PC-9 (cell line): ENCODE measurements at regions not wholly inside any gene's neighbourhood (a gene's known extent, or its start where the extent isn't known, plus 50 kb on each side); places are given as distances from the start of the nearest gene placed in this dataset.

Experiments used
- BruUV-seq: library from RNA; stranded (reverse); fragments of 400-500 nt; replicated peaks from 2 replicates; lab custom pipeline; 2021; lab: Mats Ljungman, UMichigan
- CTCF ChIA-PET: fragments of 300-600 bp; sonication (Branson Sonifier 250); formaldehyde crosslinking; loops from one replicate; lab custom pipeline; 2022; ENCODE audit warnings: antibody characterized with exemption; lab: Charles Lee
- POLR2A ChIA-PET: fragments of 300-600 bp; sonication (Branson Sonifier 250); formaldehyde crosslinking; loops from one replicate; lab custom pipeline; 2022; ENCODE audit warnings: antibody characterized with exemption; ENCODE audit not compliant: unreplicated experiment; lab: Charles Lee
- DNase-seq, 2 experiments: peaks; one replicate each; pipeline versions ENCODE4 v3.0.0 to v3.0.0-alpha.2; 2015 to 2022; ENCODE audit warnings: mixed read lengths in 1 of 2
- H2AFZ ChIP-seq: fragments of 200-600 bp; sonication (generic); 2 replicates; pipeline ENCODE4 v1.8.1; 2017; ENCODE audit warnings: antibody characterized with exemption
- H3F3A ChIP-seq: fragments of 200-600 bp; sonication (generic); 2 replicates; pipeline ENCODE4 v1.8.1; 2017; ENCODE audit warnings: antibody characterized with exemption, mild to moderate bottlenecking, low read depth; ENCODE audit not compliant: insufficient read depth
- H3K27ac ChIP-seq: fragments of 200-600 bp; sonication (generic); 2 replicates; pipeline ENCODE4 v1.6.1; 2016; ENCODE audit warnings: mixed run types
- H3K27me3 ChIP-seq: fragments of 200-600 bp; sonication (generic); 2 replicates; pipeline ENCODE4 v1.6.1; 2016; ENCODE audit warnings: low read depth, mixed run types; ENCODE audit not compliant: insufficient read depth
- H3K36me3 ChIP-seq: fragments of 200-600 bp; sonication (generic); 2 replicates; pipeline ENCODE4 v1.6.1; 2016; ENCODE audit warnings: low read depth, mixed run types
- H3K4me1 ChIP-seq: fragments of 200-600 bp; sonication (generic); replicated peaks from 2 replicates; pipeline ENCODE4 v1.6.1; 2016; ENCODE audit warnings: mixed run types; ENCODE audit not compliant: insufficient read depth
- H3K4me2 ChIP-seq: fragments of 200-600 bp; sonication (generic); 2 replicates; pipeline ENCODE4 v1.6.1; 2017; ENCODE audit warnings: mixed run types
- H3K4me3 ChIP-seq: fragments of 200-600 bp; sonication (generic); 2 replicates; pipeline ENCODE4 v1.6.1; 2016; ENCODE audit warnings: mixed run types
- H3K79me2 ChIP-seq: fragments of 200-600 bp; sonication (generic); 2 replicates; pipeline ENCODE4 v1.6.1; 2017; ENCODE audit warnings: low read depth, mixed run types
- H3K9me2 ChIP-seq: fragments of 200-600 bp; sonication (generic); 2 replicates; pipeline ENCODE4 v1.8.1; 2017; ENCODE audit warnings: mild to moderate bottlenecking; ENCODE audit not compliant: insufficient read depth
- H3K9me3 ChIP-seq: fragments of 200-600 bp; sonication (generic); 2 replicates; pipeline ENCODE4 v1.8.1; 2016; ENCODE audit warnings: low read depth; ENCODE audit not compliant: insufficient read depth
- H4K20me1 ChIP-seq: fragments of 200-600 bp; sonication (generic); 2 replicates; pipeline ENCODE4 v1.8.1; 2017; ENCODE audit not compliant: insufficient read depth
- EZH2 ChIP-seq: fragments of 200-600 bp; sonication (generic); IDR thresholded peaks from 2 replicates; pipeline ENCODE4 v1.8.0; 2017; ENCODE audit warnings: antibody characterized with exemption, low read depth
- intact Hi-C: fragments of 100-400 bp; cut with micrococcal nuclease; formaldehyde crosslinking; loops from one replicate; pipeline ENCODE4 v1.10.0; 2022; ENCODE audit not compliant: unreplicated experiment
- TF ChIP-seq, protein P1 (sequence below): fragments of 200-600 bp; sonication (generic); conservative IDR thresholded peaks from 2 replicates; pipeline ENCODE4 v1.6.1; 2017; ENCODE audit warnings: mixed run types, antibody characterized with exemption, mild to moderate bottlenecking, moderate library complexity

GRCh38 chr2:67917332-67918054, 145.3 kb downstream of the C1D start:
- H2AFZ ChIP-seq, result peak overlapping the region; percentile 17; the same call in 1 of the 2 replicates
- H3K9me3 ChIP-seq, result no peaks in the 10 kb centered on the region
- no peak overlapping the region for H3K27ac ChIP-seq
- H3K4me2 ChIP-seq, result no peak overlapping the region
- H3K4me3 ChIP-seq, result no peak overlapping the region
- no TSS peak for BruUV-seq
- peaks cover 9% of the 10 kb centered on the region; the same call in 1 of the 2 replicates for H3K4me1 ChIP-seq
- H3K36me3 ChIP-seq, result no peaks in the 10 kb centered on the region
- H3F3A ChIP-seq, result no peaks in the 10 kb centered on the region; the same call in 1 of the 2 replicates
- H3K9me2 ChIP-seq, result no peaks in the 10 kb centered on the region
- H3K79me2 ChIP-seq, result no peaks in the 10 kb centered on the region
- no peaks in the 10 kb centered on the region for H3K27me3 ChIP-seq
- no peak for TF ChIP-seq EZH2
- TF ChIP-seq, protein P1, sequence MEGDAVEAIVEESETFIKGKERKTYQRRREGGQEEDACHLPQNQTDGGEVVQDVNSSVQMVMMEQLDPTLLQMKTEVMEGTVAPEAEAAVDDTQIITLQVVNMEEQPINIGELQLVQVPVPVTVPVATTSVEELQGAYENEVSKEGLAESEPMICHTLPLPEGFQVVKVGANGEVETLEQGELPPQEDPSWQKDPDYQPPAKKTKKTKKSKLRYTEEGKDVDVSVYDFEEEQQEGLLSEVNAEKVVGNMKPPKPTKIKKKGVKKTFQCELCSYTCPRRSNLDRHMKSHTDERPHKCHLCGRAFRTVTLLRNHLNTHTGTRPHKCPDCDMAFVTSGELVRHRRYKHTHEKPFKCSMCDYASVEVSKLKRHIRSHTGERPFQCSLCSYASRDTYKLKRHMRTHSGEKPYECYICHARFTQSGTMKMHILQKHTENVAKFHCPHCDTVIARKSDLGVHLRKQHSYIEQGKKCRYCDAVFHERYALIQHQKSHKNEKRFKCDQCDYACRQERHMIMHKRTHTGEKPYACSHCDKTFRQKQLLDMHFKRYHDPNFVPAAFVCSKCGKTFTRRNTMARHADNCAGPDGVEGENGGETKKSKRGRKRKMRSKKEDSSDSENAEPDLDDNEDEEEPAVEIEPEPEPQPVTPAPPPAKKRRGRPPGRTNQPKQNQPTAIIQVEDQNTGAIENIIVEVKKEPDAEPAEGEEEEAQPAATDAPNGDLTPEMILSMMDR, result no peak
- intact Hi-C loops, result no loop called here
- ChIA-PET POLR2A (no interaction called here), CTCF (interaction anchor here (0.5 kb wide), 1 partner anchor 792 kb away, joined by 3 read pairs; no protein-coding TSS in a partner anchor)
- DNase-seq, result no peak
- no peaks in the 10 kb centered on the region for H4K20me1 ChIP-seq

- no peak for TF ChIP-seq EZH2
- TF ChIP-seq, protein P1, result no peak
- no peak overlapping the region for H3K4me2 ChIP-seq
- intact Hi-C loops, result no loop called here
- ChIA-PET CTCF (no interaction called here), POLR2A (no interaction called here)
- H3K9me3 ChIP-seq, result no peaks in the 10 kb centered on the region
- no peaks in the 10 kb centered on the region for H3K79me2 ChIP-seq
- no peaks in the 10 kb centered on the region; the same call in 1 of the 2 replicates for H3F3A ChIP-seq
- H3K4me3 ChIP-seq, result no peak overlapping the region
- H3K27ac ChIP-seq, result no peak overlapping the region
- H4K20me1 ChIP-seq, result no peaks in the 10 kb centered on the region
- no peak for DNase-seq
- no peaks in the 10 kb centered on the region for H3K9me2 ChIP-seq
- H2AFZ ChIP-seq, result no peak overlapping the region
- BruUV-seq, result no TSS peak
- H3K4me1 ChIP-seq, result peaks cover 9% of the 10 kb centered on the region; the same call in 1 of the 2 replicates
- no peaks in the 10 kb centered on the region for H3K36me3 ChIP-seq
- no peaks in the 10 kb centered on the region for H3K27me3 ChIP-seq
Measured at GRCh38 chr2:67918471-67918870, 144.3 kb downstream of the C1D start.

DNA sequence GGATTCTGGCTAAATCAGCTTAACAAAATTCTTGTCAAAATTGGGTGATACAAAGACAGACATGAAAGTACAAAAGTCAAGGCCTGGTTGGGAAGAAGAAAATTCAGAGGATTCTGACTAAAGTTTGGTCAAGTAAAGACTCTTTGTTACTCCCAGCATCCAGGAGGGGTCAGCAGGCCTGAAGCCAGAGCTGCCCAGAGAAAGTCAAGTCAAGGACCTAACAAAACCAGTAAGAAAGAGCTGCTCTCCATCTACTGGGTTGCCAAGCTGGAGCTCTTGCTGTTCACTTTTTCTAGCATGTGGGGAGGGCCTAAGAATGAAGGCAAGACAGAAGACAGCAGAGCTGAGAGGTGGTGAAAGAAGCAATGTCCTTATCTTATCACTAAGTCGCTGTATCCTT, 143.3 kb downstream of the C1D start:
- TF ChIP-seq EZH2, result no peak
- TF ChIP-seq, protein P1, result no peak
- H3K9me3 ChIP-seq, result no peaks in the 10 kb centered on the region
- no peaks in the 10 kb centered on the region for H3K27me3 ChIP-seq
- H3F3A ChIP-seq, result no peaks in the 10 kb centered on the region; the same call in 1 of the 2 replicates
- no peak overlapping the region for H3K4me2 ChIP-seq
- intact Hi-C loops, result no loop called here
- CTCF ChIA-PET, result no interaction called here
- no peak overlapping the region for H3K27ac ChIP-seq
- BruUV-seq, result no TSS peak
- no peak for DNase-seq
- H3K4me3 ChIP-seq, result no peak overlapping the region
- no peak overlapping the region for H2AFZ ChIP-seq
- H3K9me2 ChIP-seq, result no peaks in the 10 kb centered on the region
- POLR2A ChIA-PET, result interaction anchor here (0.7 kb wide), 1 partner anchor 546 kb away, joined by 7 read pairs; no protein-coding TSS in a partner anchor
- H4K20me1 ChIP-seq, result no peaks in the 10 kb centered on the region
- H3K4me1 ChIP-seq, result peaks cover 9% of the 10 kb centered on the region; the same call in 1 of the 2 replicates
- H3K79me2 ChIP-seq, result no peaks in the 10 kb centered on the region
- no peaks in the 10 kb centered on the region for H3K36me3 ChIP-seq
